H9 (cell line): ENCODE measurements at regions not wholly inside any gene's neighbourhood (a gene's known extent, or its start where the extent isn't known, plus 50 kb on each side); places are given as distances from the start of the nearest gene placed in this dataset.

Source experiments
- DNase-seq: peaks from one replicate; pipeline ENCODE4 v3.0.0-alpha.2; 2017
- H2AFZ ChIP-seq: one replicate; pipeline ENCODE4 v1.6.1; 2013; ENCODE audit warnings: mild to moderate bottlenecking, low read length, control low read depth, moderate library complexity
- H2AK5ac ChIP-seq: 2 replicates; pipeline ENCODE4 v1.6.1; 2013; ENCODE audit warnings: low read length, control low read depth, mixed read lengths; ENCODE audit not compliant: insufficient read length
- H2BK120ac ChIP-seq: one replicate; pipeline ENCODE4 v1.6.1; 2013; ENCODE audit warnings: low read depth, mild to moderate bottlenecking, low read length, control low read depth, inconsistent platforms; ENCODE audit not compliant: poor library complexity, severe bottlenecking
- H2BK12ac ChIP-seq: 2 replicates; pipeline ENCODE4 v1.6.1; 2013; ENCODE audit warnings: low read length, control low read depth, mixed read lengths, low read depth; ENCODE audit not compliant: insufficient read length
- H2BK15ac ChIP-seq: 2 replicates; pipeline ENCODE4 v1.6.1; 2013; ENCODE audit warnings: low read depth, low read length, control low read depth
- H2BK20ac ChIP-seq: one replicate; pipeline ENCODE4 v1.6.1; 2013; ENCODE audit warnings: low read depth, mild to moderate bottlenecking, low read length, control low read depth, inconsistent platforms; ENCODE audit not compliant: poor library complexity, severe bottlenecking
- H2BK5ac ChIP-seq: 2 replicates; pipeline ENCODE4 v1.6.1; 2013; ENCODE audit warnings: low read length, control low read depth, mixed read lengths; ENCODE audit not compliant: insufficient read length
- H3K14ac ChIP-seq: 2 replicates; pipeline ENCODE4 v1.6.1; 2013; ENCODE audit warnings: low read length, control low read depth; ENCODE audit not compliant: insufficient read depth
- H3K18ac ChIP-seq: 2 replicates; pipeline ENCODE4 v1.6.1; 2013; ENCODE audit warnings: low read depth, mild to moderate bottlenecking, mixed read lengths, low read length, control low read depth; ENCODE audit not compliant: insufficient read length
- H3K23ac ChIP-seq: 2 replicates; pipeline ENCODE4 v1.6.1; 2013; ENCODE audit warnings: low read length, control low read depth, mixed read lengths, low read depth; ENCODE audit not compliant: insufficient read length
- H3K23me2 ChIP-seq: 2 replicates; pipeline ENCODE4 v1.6.1; 2013; ENCODE audit warnings: low read depth, mild to moderate bottlenecking, mixed read lengths, low read length, control low read depth; ENCODE audit not compliant: insufficient read length, poor library complexity, severe bottlenecking
- H3K27ac ChIP-seq: 2 replicates; pipeline ENCODE4 v1.5.1; 2013; ENCODE audit warnings: low read length, control low read depth, mixed read lengths, low read depth; ENCODE audit not compliant: insufficient read length
- H3K27me3 ChIP-seq: 2 replicates; pipeline ENCODE4 v1.6.1; 2013; ENCODE audit warnings: low read length, control low read depth, inconsistent platforms; ENCODE audit not compliant: insufficient read depth
- H3K4ac ChIP-seq: 2 replicates; pipeline ENCODE4 v1.6.1; 2013; ENCODE audit warnings: low read depth, mild to moderate bottlenecking, control low read depth, inconsistent platforms, low read length, moderate library complexity
- H3K4me1 ChIP-seq: 2 replicates; pipeline ENCODE4 v1.6.1; 2013; ENCODE audit warnings: low read length, control low read depth, inconsistent platforms; ENCODE audit not compliant: insufficient read depth
- H3K4me2 ChIP-seq: 2 replicates; pipeline ENCODE4 v1.6.1; 2013; ENCODE audit warnings: low read length, control low read depth, mixed read lengths; ENCODE audit not compliant: insufficient read length, insufficient read depth
- H3K56ac ChIP-seq: 2 replicates; pipeline ENCODE4 v1.6.1; 2013; ENCODE audit warnings: low read depth, mild to moderate bottlenecking, mixed read lengths, low read length, control low read depth; ENCODE audit not compliant: insufficient read length
- H3K79me1 ChIP-seq: 2 replicates; pipeline ENCODE4 v1.6.1; 2013; ENCODE audit warnings: low read depth, mild to moderate bottlenecking, moderate library complexity, low read length, control low read depth, inconsistent platforms; ENCODE audit not compliant: insufficient read depth, poor library complexity, severe bottlenecking
- H3K79me2 ChIP-seq: 2 replicates; pipeline ENCODE4 v1.6.1; 2013; ENCODE audit warnings: low read length, control low read depth, inconsistent platforms; ENCODE audit not compliant: insufficient read depth
- H3K9ac ChIP-seq: 2 replicates; pipeline ENCODE4 v1.6.1; 2013; ENCODE audit warnings: low read length, control low read depth, mixed read lengths; ENCODE audit not compliant: insufficient read length; ENCODE audit errors: extremely low read depth
- H3K9me3 ChIP-seq: one replicate; pipeline ENCODE4 v1.6.1; 2013; ENCODE audit warnings: low read depth, low read length, inconsistent platforms; ENCODE audit not compliant: control insufficient read depth
- H3T11ph ChIP-seq: one replicate; pipeline ENCODE4 v1.6.1; 2013; ENCODE audit warnings: mild to moderate bottlenecking, low read length, control low read depth, inconsistent platforms
- H4K20me1 ChIP-seq: one replicate; pipeline ENCODE4 v1.6.1; 2013; ENCODE audit not compliant: control insufficient read depth, insufficient read length, insufficient read depth
- H4K5ac ChIP-seq: 2 replicates; pipeline ENCODE4 v1.6.1; 2013; ENCODE audit warnings: low read depth, mild to moderate bottlenecking, mixed read lengths, low read length, control low read depth; ENCODE audit not compliant: insufficient read length
- H4K8ac ChIP-seq: replicated peaks from 2 replicates; pipeline ENCODE4 v1.6.1; 2013; ENCODE audit warnings: low read length, control low read depth, mixed read lengths, low read depth; ENCODE audit not compliant: insufficient read length
- H4K91ac ChIP-seq: 2 replicates; pipeline ENCODE4 v1.6.1; 2013; ENCODE audit warnings: low read depth, mild to moderate bottlenecking, moderate library complexity, mixed read lengths, low read length, control low read depth; ENCODE audit not compliant: insufficient read length
- H3K27ac Mint-ChIP-seq, 3 experiments: 2 replicates in 2 of 3; 3 replicates in 1 of 3; pipeline ENCODE4 v1.8.0; 2020 to 2021; ENCODE audit warnings: mixed read lengths in 3 of 3, mild to moderate bottlenecking in 1 of 3, moderate library complexity in 1 of 3
- H3K27me3 Mint-ChIP-seq: 2 replicates; pipeline ENCODE4 v1.8.0; 2021; ENCODE audit warnings: low read depth, mild to moderate bottlenecking, moderate library complexity, mixed read lengths
- H3K36me3 Mint-ChIP-seq, 3 experiments: 2 replicates in 2 of 3; 3 replicates in 1 of 3; pipeline ENCODE4 v1.8.0; 2020 to 2021; ENCODE audit warnings: low read depth in 3 of 3, mixed read lengths in 3 of 3; ENCODE audit not compliant: insufficient read depth in 1 of 3
- H3K4me1 Mint-ChIP-seq, 2 experiments: 2 replicates each; pipeline ENCODE4 v1.8.0; 2020; ENCODE audit warnings: mixed read lengths in 2 of 2
- H3K4me3 Mint-ChIP-seq, 2 experiments: 2 replicates in 1 of 2; 3 replicates in 1 of 2; pipeline ENCODE4 v1.8.0; 2020 to 2021; ENCODE audit warnings: mild to moderate bottlenecking in 2 of 2, mixed read lengths in 2 of 2, moderate library complexity in 1 of 2
- H3K9me3 Mint-ChIP-seq, 2 experiments: 2 replicates in 1 of 2; 3 replicates in 1 of 2; pipeline ENCODE4 v1.8.0; 2020; ENCODE audit warnings: mild to moderate bottlenecking in 2 of 2, mixed read lengths in 2 of 2, moderate library complexity in 1 of 2
- WGBS: extraction: QIAGEN DNeasy Blood & Tissue Kit; methylation state at CpG from one replicate; pipeline ENCODE4 v1.1.7; 2013; ENCODE audit warnings: missing lambda C conversion rate, low lambda C conversion rate, mixed read lengths; ENCODE audit not compliant: insufficient read length; ENCODE audit errors: extremely low coverage; 5-methylcytosine and 5-hydroxymethylcytosine counted together
- TF ChIP-seq, protein P1 (sequence below): fragments of 200-600 bp; sonication (generic); conservative IDR thresholded peaks from 3 replicates; pipeline ENCODE4 v1.8.0; 2021; ENCODE audit warnings: antibody characterized with exemption, mild to moderate bottlenecking

DNA sequence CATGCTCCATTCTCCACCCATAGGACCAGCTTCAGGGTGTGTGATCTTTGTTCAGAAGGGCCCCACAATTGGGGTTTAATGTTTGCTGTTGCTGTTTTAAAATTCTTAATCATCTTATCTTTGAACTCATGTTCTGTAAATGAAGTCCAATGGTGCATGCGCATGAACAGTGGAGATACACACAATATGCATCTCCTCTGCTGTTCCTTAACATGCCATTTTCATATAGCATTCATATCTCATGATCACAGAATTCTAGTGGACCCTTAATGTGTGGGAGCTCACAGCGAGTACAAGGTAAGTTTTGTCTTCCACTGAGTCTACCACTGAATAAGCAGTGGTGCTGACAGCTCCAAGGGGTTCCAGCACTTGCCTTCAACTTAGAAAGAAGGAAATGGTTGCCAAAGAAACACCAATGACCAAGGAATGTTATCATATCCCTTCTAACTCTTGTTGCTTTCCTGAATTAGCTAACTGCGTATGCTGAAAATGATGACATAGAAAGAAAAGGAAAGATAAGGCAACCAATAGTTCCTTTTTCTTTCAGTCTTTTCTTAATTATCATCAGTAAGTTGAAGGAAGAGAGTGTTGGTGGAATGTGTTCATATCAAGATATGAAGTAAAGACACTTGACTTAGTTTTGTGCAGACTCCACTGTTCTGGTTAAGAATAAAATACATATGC, 149.3 kb upstream of the FOXN2 start:
- peaks cover 0 to 16% (median 2%) of the 10 kb centered on the region in 3 experiments; a peak in 5 of 7 replicates for H3K36me3 Mint-ChIP-seq
- H3T11ph ChIP-seq, result no peak overlapping the region
- no peak for DNase-seq
- peaks cover 16 to 20% of the 10 kb centered on the region in 2 experiments for H3K4me1 Mint-ChIP-seq
- no peak overlapping the region for H3K4me2 ChIP-seq
- WGBS, result no CpG with 5 or more reads among the region's 3 CpGs
- no peak overlapping the region for H3K14ac ChIP-seq
- no peak overlapping the region for H2AK5ac ChIP-seq
- no peak overlapping the region for H3K27ac ChIP-seq
- H3K79me1 ChIP-seq, result no peaks in the 10 kb centered on the region
- TF ChIP-seq, protein P1, sequence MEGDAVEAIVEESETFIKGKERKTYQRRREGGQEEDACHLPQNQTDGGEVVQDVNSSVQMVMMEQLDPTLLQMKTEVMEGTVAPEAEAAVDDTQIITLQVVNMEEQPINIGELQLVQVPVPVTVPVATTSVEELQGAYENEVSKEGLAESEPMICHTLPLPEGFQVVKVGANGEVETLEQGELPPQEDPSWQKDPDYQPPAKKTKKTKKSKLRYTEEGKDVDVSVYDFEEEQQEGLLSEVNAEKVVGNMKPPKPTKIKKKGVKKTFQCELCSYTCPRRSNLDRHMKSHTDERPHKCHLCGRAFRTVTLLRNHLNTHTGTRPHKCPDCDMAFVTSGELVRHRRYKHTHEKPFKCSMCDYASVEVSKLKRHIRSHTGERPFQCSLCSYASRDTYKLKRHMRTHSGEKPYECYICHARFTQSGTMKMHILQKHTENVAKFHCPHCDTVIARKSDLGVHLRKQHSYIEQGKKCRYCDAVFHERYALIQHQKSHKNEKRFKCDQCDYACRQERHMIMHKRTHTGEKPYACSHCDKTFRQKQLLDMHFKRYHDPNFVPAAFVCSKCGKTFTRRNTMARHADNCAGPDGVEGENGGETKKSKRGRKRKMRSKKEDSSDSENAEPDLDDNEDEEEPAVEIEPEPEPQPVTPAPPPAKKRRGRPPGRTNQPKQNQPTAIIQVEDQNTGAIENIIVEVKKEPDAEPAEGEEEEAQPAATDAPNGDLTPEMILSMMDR, result no peak
- H3K56ac ChIP-seq, result no peak overlapping the region
- no peak overlapping the region for H3K4ac ChIP-seq
- H2BK5ac ChIP-seq, result no peak overlapping the region
- H3K18ac ChIP-seq, result no peak overlapping the region
- no peaks in the 10 kb centered on the region for H3K27me3 ChIP-seq
- H3K27me3 Mint-ChIP-seq, result no peaks in the 10 kb centered on the region
- no peak overlapping the region for H2BK20ac ChIP-seq
- H4K20me1 ChIP-seq, result no peaks in the 10 kb centered on the region
- no peak overlapping the region for H4K8ac ChIP-seq
- H2BK120ac ChIP-seq, result no peak overlapping the region
- no peaks in the 10 kb centered on the region for H3K9me3 ChIP-seq
- no peaks in the 10 kb centered on the region for H3K79me2 ChIP-seq
- no peak overlapping the region for H3K4me3 Mint-ChIP-seq
- H3K9ac ChIP-seq, result no peak overlapping the region
- H3K23ac ChIP-seq, result no peak overlapping the region
- peaks cover 5 to 16% of the 10 kb centered on the region in 2 experiments; a peak in 4 of 5 replicates for H3K9me3 Mint-ChIP-seq
- no peak overlapping the region for H2BK15ac ChIP-seq
- no peak overlapping the region for H2BK12ac ChIP-seq
- H4K5ac ChIP-seq, result no peak overlapping the region
- no peak overlapping the region for H2AFZ ChIP-seq
- H4K91ac ChIP-seq, result no peak overlapping the region
- H3K23me2 ChIP-seq, result no peaks in the 10 kb centered on the region
- no peak overlapping the region; a peak in 1 of 7 replicates for H3K27ac Mint-ChIP-seq
- no peaks in the 10 kb centered on the region; the same call in 1 of the 2 replicates for H3K4me1 ChIP-seq
